Spleen (tissue), 7 donors: ENCODE measurements at regions not wholly inside any gene's neighbourhood (a gene's known extent, or its start where the extent isn't known, plus 50 kb on each side); places are given as distances from the start of the nearest gene placed in this dataset.

Experiments
- CTCF ChIP-seq, 11 experiments: fragments of 200-600 bp in 7 of 11; fragments of 450-650 bp in 4 of 11; sonication (generic) in 4 of 11; IDR thresholded peaks in 8 of 11; conservative IDR thresholded peaks in 3 of 11; 1 replicate in 7 of 11; 2 replicates in 4 of 11; pipeline versions ENCODE4 v1.4.0 to v1.8.0; 2016 to 2021; ENCODE audit warnings: antibody characterized with exemption in 11 of 11, inconsistent platforms in 4 of 11, mild to moderate bottlenecking in 1 of 11
- POLR2A ChIP-seq, 3 donors: fragments of 450-650 bp; IDR thresholded peaks; one replicate each; pipeline ENCODE4 v1.5.1; 2017; ENCODE audit warnings: antibody characterized with exemption in 3 of 3, mild to moderate bottlenecking in 1 of 3
- donor health status: DM: no; HTN: no; CAD: no; lungs with moderate emphysema.
- donor health status: DM: no; HTN: no; CAD: no.
- donor health status: DM: no; HTN: no; CAD: no.

GRCh38 chr13:53694814-53695532, 666.4 kb downstream of the OLFM4 start:
- TF ChIP-seq CTCF (IDR thresholded peaks at IDR 0.05 in 8 of 11, conservative IDR thresholded peaks at IDR 0.05 in 3 of 11) (no peak), POLR2A (IDR thresholded peaks at IDR 0.05) (no peak)
